ENCODE measurements at regions not wholly inside any gene's neighbourhood (a gene's known extent, or its start where the extent isn't known, plus 50 kb on each side); places are given as distances from the start of the nearest gene placed in this dataset.
A peak's percentile ranks its signal among the peaks of the same experiment; 100 is the strongest.

GRCh38 chr12:46617167-46617566, 208.6 kb downstream of the SLC38A4 start:
- no peak overlapping the region for H3K27ac Mint-ChIP-seq
- no peak for DNase-seq (ENCODE audit: low spot score in 2 of 2, unreplicated experiment in 2 of 2)
- TF ChIP-seq, protein P1, sequence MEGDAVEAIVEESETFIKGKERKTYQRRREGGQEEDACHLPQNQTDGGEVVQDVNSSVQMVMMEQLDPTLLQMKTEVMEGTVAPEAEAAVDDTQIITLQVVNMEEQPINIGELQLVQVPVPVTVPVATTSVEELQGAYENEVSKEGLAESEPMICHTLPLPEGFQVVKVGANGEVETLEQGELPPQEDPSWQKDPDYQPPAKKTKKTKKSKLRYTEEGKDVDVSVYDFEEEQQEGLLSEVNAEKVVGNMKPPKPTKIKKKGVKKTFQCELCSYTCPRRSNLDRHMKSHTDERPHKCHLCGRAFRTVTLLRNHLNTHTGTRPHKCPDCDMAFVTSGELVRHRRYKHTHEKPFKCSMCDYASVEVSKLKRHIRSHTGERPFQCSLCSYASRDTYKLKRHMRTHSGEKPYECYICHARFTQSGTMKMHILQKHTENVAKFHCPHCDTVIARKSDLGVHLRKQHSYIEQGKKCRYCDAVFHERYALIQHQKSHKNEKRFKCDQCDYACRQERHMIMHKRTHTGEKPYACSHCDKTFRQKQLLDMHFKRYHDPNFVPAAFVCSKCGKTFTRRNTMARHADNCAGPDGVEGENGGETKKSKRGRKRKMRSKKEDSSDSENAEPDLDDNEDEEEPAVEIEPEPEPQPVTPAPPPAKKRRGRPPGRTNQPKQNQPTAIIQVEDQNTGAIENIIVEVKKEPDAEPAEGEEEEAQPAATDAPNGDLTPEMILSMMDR (IDR thresholded peaks at IDR 0.05; ENCODE audit: unreplicated experiment): no peak

GRCh38 chr12:46610754-46611153, 215.0 kb downstream of the SLC38A4 start:
- DNase-seq (ENCODE audit: low spot score in 2 of 2, unreplicated experiment in 2 of 2): no peak
- Mint-ChIP-seq H3K4me1 (peaks cover 7% of the 10 kb centered on the region), H3K9me3 (peaks cover 16% of the 10 kb centered on the region), H3K4me3 (no peak overlapping the region), H3K27ac (no peak overlapping the region), H3K27me3 (ENCODE audit: low read depth) (no peaks in the 10 kb centered on the region), H3K36me3 (peaks cover 3% of the 10 kb centered on the region)
- TF ChIP-seq, protein P1 (IDR thresholded peaks at IDR 0.05; ENCODE audit: unreplicated experiment): no peak

More at GRCh38 chr12:46617167-46617566, 208.6 kb downstream of the SLC38A4 start:
- Mint-ChIP-seq H3K4me1 (no peaks in the 10 kb centered on the region), H3K36me3 (peaks cover 11% of the 10 kb centered on the region), H3K27me3 (ENCODE audit: low read depth) (no peaks in the 10 kb centered on the region), H3K4me3 (no peak overlapping the region), H3K9me3 (peaks cover 40% of the 10 kb centered on the region)

DNA sequence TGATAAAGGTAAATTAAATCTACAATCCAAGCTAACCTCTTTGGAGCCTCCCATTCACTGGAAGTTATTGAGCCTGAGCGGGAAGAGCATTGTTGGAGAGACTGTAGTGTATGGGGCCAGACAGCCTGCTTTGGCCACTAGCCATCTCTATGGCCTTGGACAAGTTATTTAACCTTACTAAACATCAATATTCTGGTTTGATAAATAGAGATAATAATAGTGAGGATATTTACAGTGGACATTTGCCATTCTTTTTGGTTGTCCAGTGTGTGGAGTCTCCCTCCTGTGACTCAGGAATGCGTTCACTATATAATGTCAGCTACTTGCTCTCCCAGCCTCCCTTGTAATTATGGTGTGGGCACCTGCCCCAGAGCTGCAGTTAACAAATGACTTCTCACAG, 216.1 kb downstream of the SLC38A4 start:
- Mint-ChIP-seq H3K36me3 (peaks cover under 1% of the 10 kb centered on the region), H3K27ac (no peak overlapping the region), H3K27me3 (ENCODE audit: low read depth) (no peaks in the 10 kb centered on the region), H3K4me3 (no peak overlapping the region), H3K9me3 (peaks cover 10% of the 10 kb centered on the region), H3K4me1 (peaks cover 7% of the 10 kb centered on the region)
- no peak for DNase-seq (ENCODE audit: low spot score in 2 of 2, unreplicated experiment in 2 of 2)
- TF ChIP-seq, protein P1 (IDR thresholded peaks at IDR 0.05; ENCODE audit: unreplicated experiment): no peak

DNA sequence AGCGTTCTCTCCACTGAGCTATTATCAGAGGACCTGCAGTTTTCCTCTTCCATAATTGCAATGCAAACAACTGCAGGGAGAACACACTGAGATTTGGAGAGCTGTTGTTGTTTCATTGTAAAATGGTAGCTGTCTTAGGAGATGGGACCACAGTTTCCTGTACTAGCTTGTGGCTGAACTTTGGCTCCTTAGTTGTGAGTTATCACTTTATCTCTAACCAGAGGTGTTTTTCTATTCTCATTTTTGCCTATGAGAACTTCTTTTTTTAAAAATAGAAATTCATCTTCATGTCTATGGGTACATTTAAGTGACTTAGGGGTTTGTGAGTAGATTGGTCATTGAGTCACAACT, 216.5 kb downstream of the SLC38A4 start:
- peaks cover 7% of the 10 kb centered on the region for H3K4me1 Mint-ChIP-seq
- peaks cover 8% of the 10 kb centered on the region for H3K9me3 Mint-ChIP-seq
- H3K27me3 Mint-ChIP-seq (ENCODE audit: low read depth): no peaks in the 10 kb centered on the region
- no peak overlapping the region for H3K4me3 Mint-ChIP-seq
- H3K36me3 Mint-ChIP-seq: no peaks in the 10 kb centered on the region
- no peak overlapping the region for H3K27ac Mint-ChIP-seq
- no peak for DNase-seq (ENCODE audit: low spot score in 2 of 2, unreplicated experiment in 2 of 2)
- TF ChIP-seq, protein P1 (IDR thresholded peaks at IDR 0.05; ENCODE audit: unreplicated experiment): no peak

DNA sequence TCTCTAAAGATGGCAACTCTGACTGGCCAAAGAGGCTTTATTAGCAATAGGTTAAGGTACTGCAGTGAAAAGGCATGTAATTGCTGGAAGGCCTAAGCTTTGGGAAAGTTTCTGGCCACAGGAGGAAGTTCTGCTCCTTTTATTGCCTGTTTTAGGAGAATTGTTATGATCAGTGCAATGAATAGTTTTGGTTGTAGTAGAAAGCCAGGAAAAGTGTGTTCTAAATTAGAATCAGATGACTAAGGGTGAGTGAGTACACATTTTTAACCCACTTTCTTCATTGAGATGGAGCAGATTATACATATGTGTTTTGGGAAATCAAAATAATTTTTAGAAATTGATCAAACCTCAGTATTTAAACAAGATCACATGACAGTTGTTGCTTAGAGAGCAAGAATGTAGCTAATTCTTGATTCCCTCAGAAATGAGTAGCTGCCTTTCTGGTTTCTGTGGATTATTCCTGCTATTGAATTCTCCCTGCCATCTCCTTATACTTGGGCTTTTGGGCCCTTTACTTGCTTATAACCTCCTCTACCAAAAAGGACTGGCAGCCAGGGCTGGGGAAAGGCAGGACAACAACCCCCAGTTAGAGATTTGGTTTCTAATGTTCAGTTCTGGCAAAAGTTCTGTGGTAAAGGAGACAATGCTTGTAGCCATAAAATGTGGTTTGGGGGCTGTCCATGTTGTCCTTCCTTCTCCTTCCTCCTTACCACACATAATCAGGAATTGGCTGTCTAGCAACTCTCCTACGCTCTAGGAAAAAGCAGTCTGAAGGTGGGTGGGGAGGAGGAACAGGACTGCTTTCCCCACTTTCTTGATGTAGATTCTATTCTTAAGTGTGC, 217.1 kb downstream of the SLC38A4 start:
- H3K4me1 Mint-ChIP-seq: peaks cover 7% of the 10 kb centered on the region
- no peaks in the 10 kb centered on the region for H3K36me3 Mint-ChIP-seq
- no peak overlapping the region for H3K4me3 Mint-ChIP-seq
- TF ChIP-seq, protein P1 (IDR thresholded peaks at IDR 0.05; ENCODE audit: unreplicated experiment): no peak
- peak overlapping the region; percentile 43 for H3K27ac Mint-ChIP-seq
- no peak for DNase-seq (ENCODE audit: low spot score in 2 of 2, unreplicated experiment in 2 of 2)
- H3K27me3 Mint-ChIP-seq (ENCODE audit: low read depth): no peaks in the 10 kb centered on the region
- H3K9me3 Mint-ChIP-seq: peaks cover 8% of the 10 kb centered on the region
